Inferior parietal cortex (tissue), 1 donor: ENCODE measurements at regions not wholly inside any gene's neighbourhood (a gene's known extent, or its start where the extent isn't known, plus 50 kb on each side); places are given as distances from the start of the nearest gene placed in this dataset.
A peak's percentile ranks its signal among the peaks of the same experiment; 100 is the strongest.
"Not testable (repeated sequence)": the region's sequence is repeated elsewhere in the genome, so short reads cannot be mapped to it uniquely, and the experiment has no call there.

Experiments
- DNase-seq: peaks from one replicate; pipeline ENCODE4 v3.0.0-alpha.2; 2016; ENCODE audit errors: extremely low spot score

- DNase-seq, result no peak
Measured at GRCh38 chr1:60818969-60819701, 263.2 kb upstream of the NFIA start.

DNA sequence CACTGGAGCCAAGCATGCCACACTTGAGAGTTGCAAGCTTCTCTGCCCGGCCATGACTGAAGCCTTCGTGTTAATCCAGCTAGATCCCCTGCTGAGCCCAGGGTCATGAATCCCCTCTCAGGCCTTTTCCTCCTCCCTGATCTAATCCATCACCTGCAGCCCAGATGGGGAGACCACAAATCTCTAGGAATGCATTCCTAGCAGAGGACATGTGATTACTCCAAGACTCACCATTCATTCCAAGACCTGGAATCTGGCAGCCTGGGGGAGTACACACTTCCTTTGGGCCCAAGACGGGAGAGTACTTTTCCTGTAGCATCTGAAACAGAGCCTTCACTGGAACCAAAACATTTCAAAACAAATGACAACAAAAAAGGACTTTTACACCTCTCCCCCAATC lies 269.3 kb upstream of the NFIA start:
- DNase-seq, result no peak

GRCh38 chr1:60809204-60809980 lies 273.0 kb upstream of the NFIA start:
- DNase-seq, result no peak

- DNase-seq, result no peak
Measured at GRCh38 chr1:60808676-60809075, 273.7 kb upstream of the NFIA start.

DNA sequence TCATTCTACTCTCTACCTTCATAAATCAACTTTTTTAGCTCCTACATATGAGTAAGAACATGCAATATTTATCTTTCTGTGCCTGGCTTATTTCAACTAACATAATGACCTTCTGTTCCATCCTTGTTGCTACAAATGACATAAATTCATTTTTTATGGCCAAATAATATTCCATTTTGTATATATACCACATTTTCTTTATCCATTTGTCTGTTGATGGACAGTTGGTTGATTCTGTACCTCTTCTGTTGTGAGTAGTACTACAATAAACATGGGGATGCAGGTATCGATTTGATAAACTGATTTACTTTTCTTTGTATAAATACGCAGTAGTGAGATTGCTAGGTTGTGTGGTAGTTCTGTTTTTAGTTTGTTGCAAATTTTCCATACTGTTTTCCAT lies 279.5 kb upstream of the NFIA start:
- no peak for DNase-seq

DNA sequence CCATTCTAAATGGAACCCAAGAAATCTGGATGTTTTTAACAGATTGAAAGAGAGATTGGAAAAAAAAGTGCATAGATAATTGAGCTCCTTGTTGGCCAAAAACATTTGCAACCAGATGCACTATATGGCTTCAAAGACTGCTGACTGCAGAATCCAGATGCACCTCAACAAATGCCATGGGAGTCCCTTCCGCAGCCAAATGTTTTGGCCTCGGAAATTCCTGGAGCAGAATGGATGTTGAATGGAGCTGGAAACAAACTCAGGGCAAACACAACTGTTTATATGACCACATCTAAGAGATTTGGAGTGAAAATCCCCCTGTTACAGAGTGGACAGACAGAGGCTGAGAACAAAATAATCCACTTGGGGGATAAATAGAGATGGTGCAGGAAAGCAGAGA lies 285.0 kb upstream of the NFIA start:
- no peak for DNase-seq

GRCh38 chr1:60791226-60791625 lies 291.1 kb upstream of the NFIA start:
- no peak for DNase-seq

- DNase-seq, result not testable (repeated sequence)
Measured at GRCh38 chr1:60773099-60773498, 309.3 kb upstream of the NFIA start.

- DNase-seq, result no peak
Measured at GRCh38 chr1:60769082-60769481, 313.3 kb upstream of the NFIA start.

DNA sequence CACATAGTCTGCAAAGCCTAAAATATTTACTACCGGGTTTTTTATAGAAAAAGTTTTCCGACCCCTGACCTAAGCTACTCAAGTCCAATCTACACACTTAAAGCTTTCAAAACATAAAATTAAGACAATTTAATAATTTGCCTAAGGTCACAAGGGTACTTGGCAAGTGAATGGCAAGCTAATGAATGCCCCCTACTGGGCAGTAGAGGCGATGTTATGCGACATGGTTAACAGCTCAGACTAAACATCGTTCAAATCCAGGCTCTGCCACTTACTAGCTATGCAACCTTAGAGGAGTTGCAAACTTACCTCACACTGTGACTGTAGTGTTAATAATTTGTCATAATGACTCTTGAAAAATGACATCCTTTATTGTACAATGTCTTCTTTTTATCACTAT lies 317.2 kb upstream of the NFIA start:
- DNase-seq, result peak; percentile 17

DNA sequence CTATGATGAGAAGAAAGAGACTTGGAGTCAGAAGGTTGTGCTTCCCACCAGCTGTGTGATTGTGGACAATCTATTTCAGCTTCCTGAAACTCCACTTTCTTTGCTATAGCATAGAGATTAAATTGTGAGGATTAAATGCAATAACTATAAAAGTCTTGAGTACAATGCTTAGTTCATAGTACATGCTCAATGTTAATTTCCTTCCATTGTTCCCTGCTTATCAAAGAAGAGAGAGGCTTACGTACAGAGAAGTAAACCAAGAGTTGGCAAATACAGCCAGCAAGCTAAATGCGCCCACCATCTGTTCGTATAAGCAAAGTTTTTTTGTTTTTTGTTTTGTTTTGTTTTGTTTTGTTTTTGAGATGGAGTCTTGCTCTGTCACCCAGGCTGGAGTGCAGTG lies 317.9 kb upstream of the NFIA start:
- DNase-seq, result no peak

DNA sequence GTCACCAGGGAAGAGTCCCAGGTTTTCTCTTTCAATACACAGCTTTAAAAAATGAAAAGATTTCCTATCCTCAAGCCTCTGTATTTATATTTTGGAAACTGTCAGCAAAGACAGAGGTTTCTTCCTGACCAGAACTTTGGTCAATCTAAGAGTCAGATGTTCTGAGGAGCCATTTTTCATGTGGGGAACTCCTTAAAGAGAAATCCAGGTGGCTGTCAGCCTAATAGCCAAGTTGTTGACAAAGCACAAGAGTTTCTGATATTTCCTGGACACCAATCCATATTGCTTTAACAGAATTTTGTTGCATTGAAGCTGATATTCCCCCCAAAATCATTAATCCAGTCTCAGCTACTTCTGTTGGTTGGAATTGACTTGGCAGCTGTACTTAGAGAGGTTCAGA lies 318.6 kb upstream of the NFIA start:
- no peak for DNase-seq

DNA sequence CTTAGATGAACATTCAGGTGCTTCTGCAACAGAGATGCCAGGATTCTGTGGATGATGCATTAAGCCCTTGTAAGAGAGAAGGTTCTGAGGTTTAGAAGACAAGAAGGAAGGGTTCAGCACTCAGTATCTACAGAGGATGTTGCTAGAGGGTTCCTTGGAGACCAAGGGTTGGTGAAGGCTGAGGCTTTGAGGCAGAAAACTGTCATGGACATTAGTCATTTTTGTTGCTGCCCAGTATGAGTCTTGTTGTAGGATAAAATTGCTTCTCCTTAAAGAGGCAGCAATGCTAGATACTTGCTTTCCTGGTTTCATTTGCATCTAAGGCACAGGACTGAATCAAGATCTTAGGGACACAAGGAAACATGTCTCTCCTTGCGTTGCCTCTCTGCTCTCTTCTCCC lies 319.4 kb upstream of the NFIA start:
- DNase-seq, result no peak

GRCh38 chr1:60762176-60762575 lies 320.2 kb upstream of the NFIA start:
- no peak for DNase-seq

- DNase-seq, result no peak
Measured at GRCh38 chr1:60759291-60759690, 323.1 kb upstream of the NFIA start.

DNA sequence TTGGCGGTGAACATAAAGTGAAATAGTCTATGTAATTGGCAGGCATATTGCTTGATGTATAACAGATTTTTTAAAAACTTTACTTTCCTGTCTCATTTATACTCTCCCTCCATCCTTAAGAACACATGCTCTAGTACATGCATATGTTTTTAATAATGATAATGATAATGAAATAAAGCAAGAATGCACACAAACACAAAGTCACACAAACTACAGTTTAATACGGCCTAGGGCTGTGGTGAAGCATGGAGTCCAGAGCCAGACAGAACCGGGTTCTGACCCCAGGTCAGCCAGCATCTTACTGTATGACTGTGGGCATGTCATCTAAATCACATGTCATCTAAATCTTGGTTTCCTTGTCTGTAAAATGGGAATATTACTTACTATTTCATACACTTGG lies 324.9 kb upstream of the NFIA start:
- DNase-seq, result no peak

DNA sequence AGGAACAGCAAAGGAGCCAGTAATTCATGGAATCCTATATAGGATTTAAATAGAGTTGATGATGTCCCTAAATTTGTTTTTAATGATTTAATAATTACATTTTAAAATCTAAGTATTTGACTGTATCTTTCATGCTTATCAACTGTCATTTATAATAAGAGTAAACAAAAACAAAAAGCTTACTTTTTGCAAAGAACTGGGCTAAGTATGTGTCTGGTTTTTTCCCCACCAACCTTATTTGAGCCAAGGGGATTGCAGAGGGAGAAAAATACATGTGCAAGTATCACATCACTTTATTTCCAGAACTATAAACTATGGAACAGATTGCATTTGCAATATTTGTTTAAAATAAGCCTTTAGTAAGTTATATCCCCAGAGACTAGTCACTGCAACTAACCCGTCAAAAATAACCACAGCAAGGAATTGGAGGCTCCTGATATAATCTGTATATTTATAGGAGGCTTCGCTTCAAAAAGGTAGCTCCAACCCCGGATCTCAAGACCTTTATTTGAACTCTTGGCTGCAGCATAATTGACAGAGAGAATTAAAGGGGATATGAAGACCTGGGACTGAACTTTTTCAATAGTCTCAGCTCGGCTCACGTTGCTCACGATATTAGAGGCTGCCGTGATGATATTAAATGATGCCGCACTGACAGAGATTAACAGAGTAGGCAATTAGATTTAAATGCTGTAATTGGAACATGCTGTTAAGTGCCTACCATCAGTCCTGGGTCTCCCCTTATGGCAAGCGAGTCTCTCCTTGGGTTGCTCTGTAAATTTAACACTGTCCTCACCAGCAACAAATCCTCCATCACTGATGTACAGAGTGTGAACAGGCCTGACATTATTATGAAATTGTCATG lies 329.1 kb upstream of the NFIA start:
- DNase-seq, result no peak

GRCh38 chr1:60751306-60751705 lies 331.1 kb upstream of the NFIA start:
- no peak for DNase-seq

- no peak for DNase-seq
Measured at GRCh38 chr1:60747353-60747752, 335.0 kb upstream of the NFIA start.

DNA sequence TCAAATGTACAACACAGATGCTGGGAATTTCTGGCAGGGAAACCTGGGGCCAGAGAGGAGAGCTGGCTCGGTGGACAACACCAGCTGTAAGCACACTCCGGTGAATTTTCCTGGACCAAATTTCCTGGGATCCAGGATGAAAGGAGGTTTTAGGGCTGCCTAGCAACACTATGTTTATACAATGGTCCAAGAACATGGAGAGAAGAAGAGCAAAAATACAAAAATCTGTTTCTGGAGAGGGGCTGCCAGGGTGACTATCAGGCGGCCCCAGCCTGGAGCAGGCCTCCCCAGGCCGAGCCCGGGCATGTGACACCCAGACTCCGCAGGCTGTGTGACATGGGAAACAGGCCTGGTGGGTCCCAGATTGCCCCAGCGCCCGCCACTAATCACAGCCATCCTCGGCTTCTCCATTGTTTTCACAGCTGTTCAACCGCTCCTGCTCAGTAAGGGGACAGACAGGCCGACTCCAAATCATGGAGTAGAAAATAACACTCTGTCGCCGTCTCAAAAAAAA lies 336.0 kb upstream of the NFIA start:
- DNase-seq, result peak; percentile 18

DNA sequence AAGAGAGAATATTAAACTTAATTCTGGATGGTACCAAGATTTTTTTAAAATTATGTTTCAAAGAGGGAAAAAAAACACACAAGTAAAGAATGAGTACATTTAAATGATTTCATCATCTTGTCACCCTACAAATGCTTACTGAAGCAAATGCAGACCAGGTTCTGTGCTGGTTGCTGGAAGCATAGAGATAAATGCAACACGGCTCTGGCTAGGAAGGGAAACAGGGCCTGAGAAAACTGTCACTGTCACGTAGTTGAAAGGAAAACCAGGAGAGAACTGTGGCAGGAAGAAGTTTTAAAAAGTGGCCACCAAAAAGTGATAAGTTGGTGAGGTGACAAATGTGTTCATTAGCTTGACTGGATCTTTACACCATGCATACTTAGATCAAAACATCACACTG lies 336.9 kb upstream of the NFIA start:
- DNase-seq, result no peak

DNA sequence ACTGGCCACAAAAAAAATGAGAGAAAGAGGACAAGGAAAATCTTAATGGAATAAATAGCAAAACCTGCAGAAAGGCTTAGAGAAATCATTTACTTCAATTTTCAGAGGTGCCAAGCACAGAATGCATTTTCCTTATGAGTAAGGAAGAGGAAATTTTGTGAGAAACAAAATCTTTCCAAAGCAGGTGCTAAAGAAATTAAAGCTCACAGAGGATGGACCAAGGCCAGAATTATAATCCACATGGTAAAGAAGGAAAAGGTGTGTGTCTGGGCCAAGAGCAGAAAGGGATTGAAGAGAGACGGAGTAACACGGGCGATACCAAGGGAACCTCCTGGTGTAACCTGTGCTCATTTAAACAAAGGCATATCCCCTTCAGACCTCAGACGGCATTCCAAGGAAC lies 340.0 kb upstream of the NFIA start:
- DNase-seq, result no peak
